Nephron progenitor cell (in vitro differentiated cells): ENCODE measurements at regions not wholly inside any gene's neighbourhood (a gene's known extent, or its start where the extent isn't known, plus 50 kb on each side); places are given as distances from the start of the nearest gene placed in this dataset.

Source experiments
- DNase-seq: peaks from one replicate; pipeline ENCODE4 v3.0.0; 2021
- H3K27ac Mint-ChIP-seq: 2 replicates; pipeline ENCODE4 v1.8.0; 2021; ENCODE audit warnings: mild to moderate bottlenecking, moderate library complexity, mixed read lengths
- H3K27me3 Mint-ChIP-seq: 2 replicates; pipeline ENCODE4 v1.8.0; 2021; ENCODE audit warnings: mild to moderate bottlenecking, low read depth, mixed read lengths; ENCODE audit not compliant: poor library complexity
- H3K36me3 Mint-ChIP-seq: 2 replicates; pipeline ENCODE4 v1.8.0; 2021; ENCODE audit warnings: low read depth, mixed read lengths
- H3K4me1 Mint-ChIP-seq: 2 replicates; pipeline ENCODE4 v1.8.0; 2021; ENCODE audit warnings: mixed read lengths
- H3K4me3 Mint-ChIP-seq: 2 replicates; pipeline ENCODE4 v1.8.0; 2021; ENCODE audit warnings: mild to moderate bottlenecking, moderate library complexity, mixed read lengths
- H3K9me3 Mint-ChIP-seq: 2 replicates; pipeline ENCODE4 v1.8.0; 2021; ENCODE audit warnings: mild to moderate bottlenecking, moderate library complexity, mixed read lengths
- CTCF ChIP-seq: fragments of 200-600 bp; sonication (generic); IDR thresholded peaks from 2 replicates; pipeline ENCODE4 v1.5.0; 2021; ENCODE audit warnings: antibody characterized with exemption

DNA sequence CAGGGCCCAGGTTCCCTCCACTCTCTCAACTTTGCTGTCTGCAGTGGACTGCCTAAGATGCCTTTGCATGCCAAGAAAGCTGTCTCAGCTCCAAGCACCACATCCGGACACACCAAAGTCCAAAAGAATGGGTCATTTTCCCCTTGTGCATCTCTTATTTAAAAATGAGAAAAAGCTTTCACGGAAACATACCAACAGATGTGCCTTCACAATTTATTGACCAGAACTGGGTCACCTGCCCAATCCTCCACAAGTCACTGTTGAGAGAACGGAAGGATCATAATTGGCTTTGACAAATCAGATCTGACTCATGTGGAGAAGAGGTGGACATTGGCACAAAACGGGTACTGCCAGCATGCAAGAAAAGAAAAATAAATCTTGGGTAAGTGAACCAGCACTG lies 258.3 kb downstream of the SNX13 start:
- H3K4me1 Mint-ChIP-seq = peaks cover 23% of the 10 kb centered on the region

DNA sequence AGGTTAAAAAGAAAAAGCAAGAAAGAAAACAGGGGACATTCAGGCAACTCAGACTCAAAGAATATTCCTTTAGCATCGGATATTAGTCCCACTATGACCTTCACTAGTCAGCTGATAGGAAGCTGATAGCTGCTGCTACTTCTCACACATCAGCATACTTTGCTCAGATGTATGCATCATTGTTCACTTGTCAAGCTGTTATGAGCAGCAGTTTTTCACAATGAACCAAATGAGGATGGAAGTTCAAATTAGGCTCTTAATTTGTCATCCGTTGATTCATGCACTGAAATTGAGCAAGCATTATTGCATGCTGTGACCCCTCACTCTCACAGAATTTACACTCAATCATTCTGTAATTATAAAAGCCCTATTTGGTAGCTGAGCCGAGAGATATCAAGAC lies 257.7 kb downstream of the SNX13 start:
- no peak for TF ChIP-seq CTCF
- DNase-seq = no peak
- peaks cover 22% of the 10 kb centered on the region for H3K4me1 Mint-ChIP-seq

More for the DNA sequence above, 258.3 kb downstream of the SNX13 start:
- no peaks in the 10 kb centered on the region for H3K9me3 Mint-ChIP-seq
- no peak for TF ChIP-seq CTCF
- H3K27me3 Mint-ChIP-seq = no peaks in the 10 kb centered on the region
- H3K36me3 Mint-ChIP-seq = no peaks in the 10 kb centered on the region
- H3K4me3 Mint-ChIP-seq = no peak overlapping the region
- DNase-seq = no peak
- no peak overlapping the region for H3K27ac Mint-ChIP-seq

DNA sequence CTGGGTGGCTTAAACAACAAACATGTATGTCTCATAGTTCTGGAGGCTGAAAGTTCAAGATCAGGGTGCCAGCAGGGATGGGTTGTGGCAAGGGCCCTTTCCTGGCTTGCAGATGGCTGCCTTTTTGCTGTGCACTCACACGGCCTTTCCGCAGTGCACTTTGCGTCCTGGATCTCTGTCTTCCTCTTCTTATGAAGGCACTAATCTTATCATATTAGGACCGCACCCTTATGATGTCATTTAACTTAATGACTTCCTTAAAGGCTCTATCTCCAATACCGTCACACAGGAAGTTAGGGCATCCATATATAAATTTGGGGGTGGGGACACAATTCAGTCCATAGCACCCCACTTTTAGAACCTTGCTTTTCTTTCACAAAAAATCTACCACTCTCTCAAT lies 255.2 kb downstream of the SNX13 start:
- H3K27me3 Mint-ChIP-seq = no peaks in the 10 kb centered on the region
- H3K4me1 Mint-ChIP-seq = peaks cover 5% of the 10 kb centered on the region
- H3K27ac Mint-ChIP-seq = no peak overlapping the region
- no peaks in the 10 kb centered on the region for H3K9me3 Mint-ChIP-seq
- H3K36me3 Mint-ChIP-seq = no peaks in the 10 kb centered on the region
- TF ChIP-seq CTCF = no peak
- H3K4me3 Mint-ChIP-seq = no peak overlapping the region
- no peak for DNase-seq

More for the DNA sequence above, 257.7 kb downstream of the SNX13 start:
- Mint-ChIP-seq H3K27me3 (no peaks in the 10 kb centered on the region), H3K9me3 (no peaks in the 10 kb centered on the region), H3K36me3 (no peaks in the 10 kb centered on the region), H3K4me3 (no peak overlapping the region), H3K27ac (no peak overlapping the region)

GRCh38 chr7:17687361-17687760 lies 252.9 kb downstream of the SNX13 start:
- H3K27me3 Mint-ChIP-seq = peaks cover 6% of the 10 kb centered on the region
- no peak for DNase-seq
- TF ChIP-seq CTCF = no peak
- H3K27ac Mint-ChIP-seq = no peak overlapping the region
- no peaks in the 10 kb centered on the region for H3K36me3 Mint-ChIP-seq
- H3K9me3 Mint-ChIP-seq = no peaks in the 10 kb centered on the region
- no peak overlapping the region for H3K4me3 Mint-ChIP-seq
- no peaks in the 10 kb centered on the region for H3K4me1 Mint-ChIP-seq

- Mint-ChIP-seq H3K9me3 (no peaks in the 10 kb centered on the region), H3K27ac (no peak overlapping the region), H3K36me3 (no peaks in the 10 kb centered on the region), H3K27me3 (peaks cover 6% of the 10 kb centered on the region), H3K4me1 (no peaks in the 10 kb centered on the region), H3K4me3 (no peak overlapping the region)
- TF ChIP-seq CTCF = no peak
- DNase-seq = no peak
These were observed 250.9 kb downstream of the SNX13 start for GRCh38 chr7:17689361-17689902.

DNA sequence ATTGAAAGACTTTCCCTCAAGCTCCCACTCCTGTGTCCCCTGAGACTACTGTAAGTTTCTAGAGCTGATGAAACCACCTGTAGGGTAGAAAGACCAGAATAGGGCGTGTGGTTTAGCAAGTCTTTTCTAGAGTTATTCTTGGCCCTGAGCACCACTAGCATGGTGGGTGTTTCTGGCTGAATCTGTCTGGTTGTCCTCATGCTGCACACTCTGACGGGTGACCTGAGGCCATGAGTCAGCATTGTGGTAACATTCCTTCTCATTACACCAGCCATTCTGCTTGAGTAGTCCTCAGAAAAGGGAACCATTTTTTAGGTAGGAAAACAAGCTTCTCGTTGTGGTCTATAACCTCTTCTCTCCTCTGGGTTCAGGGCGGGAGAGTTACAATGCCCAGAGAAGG lies 250.3 kb downstream of the SNX13 start:
- Mint-ChIP-seq H3K27ac (no peak overlapping the region), H3K36me3 (no peaks in the 10 kb centered on the region), H3K9me3 (no peaks in the 10 kb centered on the region), H3K4me3 (no peak overlapping the region), H3K4me1 (no peaks in the 10 kb centered on the region), H3K27me3 (peaks cover 6% of the 10 kb centered on the region)
- TF ChIP-seq CTCF = no peak
- no peak for DNase-seq
